ENCODE measurements at regions not wholly inside any gene's neighbourhood (a gene's known extent, or its start where the extent isn't known, plus 50 kb on each side); places are given as distances from the start of the nearest gene placed in this dataset.

- H3K9me3 Mint-ChIP-seq, result no peaks in the 10 kb centered on the region
- H3K4me3 Mint-ChIP-seq, result no peak overlapping the region
- H3K36me3 Mint-ChIP-seq (ENCODE audit: low read depth), result no peaks in the 10 kb centered on the region
- no peak for TF ChIP-seq CTCF (conservative IDR thresholded peaks at IDR 0.05)
- no peaks in the 10 kb centered on the region for H3K4me1 Mint-ChIP-seq
- H3K27ac Mint-ChIP-seq (ENCODE audit: unreplicated experiment), result no peak overlapping the region
- DNase-seq (ENCODE audit: low read depth, low spot score), result no peak
- H3K27me3 Mint-ChIP-seq (ENCODE audit: low read depth), result peaks cover 63% of the 10 kb centered on the region
These were observed 86.4 kb downstream of the MICALL2 start for GRCh38 chr7:1372671-1373379.

GRCh38 chr7:1377111-1377909 is 82.0 kb downstream of the MICALL2 start:
- no peak overlapping the region for H3K4me3 Mint-ChIP-seq
- no peaks in the 10 kb centered on the region for H3K9me3 Mint-ChIP-seq
- peaks cover 34% of the 10 kb centered on the region for H3K27me3 Mint-ChIP-seq (ENCODE audit: low read depth)
- H3K4me1 Mint-ChIP-seq, result no peaks in the 10 kb centered on the region
- H3K27ac Mint-ChIP-seq (ENCODE audit: unreplicated experiment), result no peak overlapping the region
- no peak for TF ChIP-seq CTCF (conservative IDR thresholded peaks at IDR 0.05)
- no peaks in the 10 kb centered on the region for H3K36me3 Mint-ChIP-seq (ENCODE audit: low read depth)
- no peak for DNase-seq (ENCODE audit: low read depth, low spot score)

- no peak overlapping the region for H3K27ac Mint-ChIP-seq (ENCODE audit: unreplicated experiment)
- H3K9me3 Mint-ChIP-seq, result no peaks in the 10 kb centered on the region
- H3K36me3 Mint-ChIP-seq (ENCODE audit: low read depth), result no peaks in the 10 kb centered on the region
- no peak for DNase-seq (ENCODE audit: low read depth, low spot score)
- TF ChIP-seq CTCF (conservative IDR thresholded peaks at IDR 0.05), result no peak
- H3K27me3 Mint-ChIP-seq (ENCODE audit: low read depth), result peaks cover 27% of the 10 kb centered on the region
- no peaks in the 10 kb centered on the region for H3K4me1 Mint-ChIP-seq
- no peak overlapping the region for H3K4me3 Mint-ChIP-seq
These were observed 80.4 kb downstream of the MICALL2 start for GRCh38 chr7:1378610-1379601.

GRCh38 chr7:1380231-1380815 is 78.9 kb downstream of the MICALL2 start:
- H3K36me3 Mint-ChIP-seq (ENCODE audit: low read depth), result no peaks in the 10 kb centered on the region
- H3K27me3 Mint-ChIP-seq (ENCODE audit: low read depth), result peaks cover 27% of the 10 kb centered on the region
- H3K4me1 Mint-ChIP-seq, result no peaks in the 10 kb centered on the region
- no peak overlapping the region for H3K27ac Mint-ChIP-seq (ENCODE audit: unreplicated experiment)
- H3K4me3 Mint-ChIP-seq, result no peak overlapping the region
- DNase-seq (ENCODE audit: low read depth, low spot score), result no peak
- no peak for TF ChIP-seq CTCF (conservative IDR thresholded peaks at IDR 0.05)
- H3K9me3 Mint-ChIP-seq, result no peaks in the 10 kb centered on the region
